GM12878 (cell line): ENCODE measurements at regions not wholly inside any gene's neighbourhood (a gene's known extent, or its start where the extent isn't known, plus 50 kb on each side); places are given as distances from the start of the nearest gene placed in this dataset.

Experiments
- CBFB ChIP-seq: IDR thresholded peaks from 2 replicates; pipeline ENCODE4 v1.6.1; 2016; ENCODE audit warnings: antibody characterized with exemption, low read depth
- JUND ChIP-seq: IDR thresholded peaks from 2 replicates; pipeline ENCODE4 v1.6.1; 2012; ENCODE audit warnings: low read depth, mild to moderate bottlenecking, low read length, improper control_type of control experiment, moderate library complexity
- NFYA ChIP-seq: IDR thresholded peaks from 2 replicates; pipeline ENCODE4 v1.6.1; 2011; ENCODE audit warnings: low read depth, mild to moderate bottlenecking, low read length, improper control_type of control experiment, borderline replicate concordance
- NR2C1 ChIP-seq: fragments of 450-650 bp; IDR thresholded peaks from 2 replicates; pipeline ENCODE4 v1.6.1; 2017; ENCODE audit warnings: antibody characterized with exemption, mild to moderate bottlenecking, moderate library complexity
- PAX8 ChIP-seq: fragments of 450-650 bp; IDR thresholded peaks from 2 replicates; pipeline ENCODE4 v1.6.1; 2017; ENCODE audit warnings: mild to moderate bottlenecking, moderate library complexity
- RELA ChIP-seq: fragments of 450-650 bp; IDR thresholded peaks from 2 replicates; pipeline ENCODE4 v1.8.0; 2014; ENCODE audit warnings: borderline replicate concordance; ENCODE audit not compliant: partially characterized antibody
- SIN3A ChIP-seq: IDR thresholded peaks from 2 replicates; pipeline ENCODE4 v1.6.1; 2012; ENCODE audit warnings: low read depth, low read length, improper control_type of control experiment
- SPI1 ChIP-seq: IDR thresholded peaks from 2 replicates; pipeline ENCODE4 v1.6.1; 2011; ENCODE audit warnings: low read depth, mild to moderate bottlenecking, low read length, moderate library complexity, borderline replicate concordance; ENCODE audit not compliant: insufficient read depth
- USF1 ChIP-seq: IDR thresholded peaks from 2 replicates; pipeline ENCODE4 v1.6.1; 2011; ENCODE audit warnings: borderline replicate concordance, low read depth, mild to moderate bottlenecking, moderate library complexity, mixed read lengths, low read length; ENCODE audit not compliant: insufficient read depth; ENCODE audit errors: extremely low read length
- ZBTB40 ChIP-seq: fragments of 450-650 bp; IDR thresholded peaks from 2 replicates; pipeline ENCODE4 v1.6.1; 2016; ENCODE audit warnings: mild to moderate bottlenecking, moderate library complexity, borderline replicate concordance
- ZNF217 ChIP-seq: fragments of 450-650 bp; IDR thresholded peaks from 2 replicates; pipeline ENCODE4 v1.6.1; 2017; ENCODE audit warnings: antibody characterized with exemption, mild to moderate bottlenecking
- ZNF622 ChIP-seq: fragments of 450-650 bp; IDR thresholded peaks from 2 replicates; pipeline ENCODE4 v1.6.1; 2017; ENCODE audit warnings: mild to moderate bottlenecking, inconsistent platforms
- TF ChIP-seq, protein P1 (sequence below): fragments of 150-350 bp; IDR thresholded peaks from 2 replicates; pipeline ENCODE4 v1.6.1; 2014; ENCODE audit warnings: mild to moderate bottlenecking, low read depth, low read length
- TF ChIP-seq, protein P2 (sequence below): IDR thresholded peaks from 2 replicates; pipeline ENCODE4 v1.6.1; 2011; ENCODE audit warnings: low read depth, low read length, improper control_type of control experiment, borderline replicate concordance
- TF ChIP-seq, protein P3 (sequence below): IDR thresholded peaks from 2 replicates; pipeline ENCODE4 v1.6.1; 2012; ENCODE audit warnings: improper control_type of control experiment, low read depth, low read length; ENCODE audit not compliant: insufficient replicate concordance

GRCh38 chr14:84432676-84433075 lies 1097.3 kb upstream of the FLRT2 start (continued):
- TF ChIP-seq NFYA = no peak
- TF ChIP-seq, protein P1, sequence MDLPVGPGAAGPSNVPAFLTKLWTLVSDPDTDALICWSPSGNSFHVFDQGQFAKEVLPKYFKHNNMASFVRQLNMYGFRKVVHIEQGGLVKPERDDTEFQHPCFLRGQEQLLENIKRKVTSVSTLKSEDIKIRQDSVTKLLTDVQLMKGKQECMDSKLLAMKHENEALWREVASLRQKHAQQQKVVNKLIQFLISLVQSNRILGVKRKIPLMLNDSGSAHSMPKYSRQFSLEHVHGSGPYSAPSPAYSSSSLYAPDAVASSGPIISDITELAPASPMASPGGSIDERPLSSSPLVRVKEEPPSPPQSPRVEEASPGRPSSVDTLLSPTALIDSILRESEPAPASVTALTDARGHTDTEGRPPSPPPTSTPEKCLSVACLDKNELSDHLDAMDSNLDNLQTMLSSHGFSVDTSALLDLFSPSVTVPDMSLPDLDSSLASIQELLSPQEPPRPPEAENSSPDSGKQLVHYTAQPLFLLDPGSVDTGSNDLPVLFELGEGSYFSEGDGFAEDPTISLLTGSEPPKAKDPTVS = no peak
- TF ChIP-seq, protein P2, sequence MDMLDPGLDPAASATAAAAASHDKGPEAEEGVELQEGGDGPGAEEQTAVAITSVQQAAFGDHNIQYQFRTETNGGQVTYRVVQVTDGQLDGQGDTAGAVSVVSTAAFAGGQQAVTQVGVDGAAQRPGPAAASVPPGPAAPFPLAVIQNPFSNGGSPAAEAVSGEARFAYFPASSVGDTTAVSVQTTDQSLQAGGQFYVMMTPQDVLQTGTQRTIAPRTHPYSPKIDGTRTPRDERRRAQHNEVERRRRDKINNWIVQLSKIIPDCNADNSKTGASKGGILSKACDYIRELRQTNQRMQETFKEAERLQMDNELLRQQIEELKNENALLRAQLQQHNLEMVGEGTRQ = no peak
- no peak for TF ChIP-seq SPI1
- no peak for TF ChIP-seq NR2C1
- no peak for TF ChIP-seq PAX8
- no peak for TF ChIP-seq ZNF622
- TF ChIP-seq ZNF217 = no peak
- no peak for TF ChIP-seq CBFB
- no peak for TF ChIP-seq ZBTB40
- TF ChIP-seq JUND = no peak
- TF ChIP-seq SIN3A = no peak
- TF ChIP-seq, protein P3, sequence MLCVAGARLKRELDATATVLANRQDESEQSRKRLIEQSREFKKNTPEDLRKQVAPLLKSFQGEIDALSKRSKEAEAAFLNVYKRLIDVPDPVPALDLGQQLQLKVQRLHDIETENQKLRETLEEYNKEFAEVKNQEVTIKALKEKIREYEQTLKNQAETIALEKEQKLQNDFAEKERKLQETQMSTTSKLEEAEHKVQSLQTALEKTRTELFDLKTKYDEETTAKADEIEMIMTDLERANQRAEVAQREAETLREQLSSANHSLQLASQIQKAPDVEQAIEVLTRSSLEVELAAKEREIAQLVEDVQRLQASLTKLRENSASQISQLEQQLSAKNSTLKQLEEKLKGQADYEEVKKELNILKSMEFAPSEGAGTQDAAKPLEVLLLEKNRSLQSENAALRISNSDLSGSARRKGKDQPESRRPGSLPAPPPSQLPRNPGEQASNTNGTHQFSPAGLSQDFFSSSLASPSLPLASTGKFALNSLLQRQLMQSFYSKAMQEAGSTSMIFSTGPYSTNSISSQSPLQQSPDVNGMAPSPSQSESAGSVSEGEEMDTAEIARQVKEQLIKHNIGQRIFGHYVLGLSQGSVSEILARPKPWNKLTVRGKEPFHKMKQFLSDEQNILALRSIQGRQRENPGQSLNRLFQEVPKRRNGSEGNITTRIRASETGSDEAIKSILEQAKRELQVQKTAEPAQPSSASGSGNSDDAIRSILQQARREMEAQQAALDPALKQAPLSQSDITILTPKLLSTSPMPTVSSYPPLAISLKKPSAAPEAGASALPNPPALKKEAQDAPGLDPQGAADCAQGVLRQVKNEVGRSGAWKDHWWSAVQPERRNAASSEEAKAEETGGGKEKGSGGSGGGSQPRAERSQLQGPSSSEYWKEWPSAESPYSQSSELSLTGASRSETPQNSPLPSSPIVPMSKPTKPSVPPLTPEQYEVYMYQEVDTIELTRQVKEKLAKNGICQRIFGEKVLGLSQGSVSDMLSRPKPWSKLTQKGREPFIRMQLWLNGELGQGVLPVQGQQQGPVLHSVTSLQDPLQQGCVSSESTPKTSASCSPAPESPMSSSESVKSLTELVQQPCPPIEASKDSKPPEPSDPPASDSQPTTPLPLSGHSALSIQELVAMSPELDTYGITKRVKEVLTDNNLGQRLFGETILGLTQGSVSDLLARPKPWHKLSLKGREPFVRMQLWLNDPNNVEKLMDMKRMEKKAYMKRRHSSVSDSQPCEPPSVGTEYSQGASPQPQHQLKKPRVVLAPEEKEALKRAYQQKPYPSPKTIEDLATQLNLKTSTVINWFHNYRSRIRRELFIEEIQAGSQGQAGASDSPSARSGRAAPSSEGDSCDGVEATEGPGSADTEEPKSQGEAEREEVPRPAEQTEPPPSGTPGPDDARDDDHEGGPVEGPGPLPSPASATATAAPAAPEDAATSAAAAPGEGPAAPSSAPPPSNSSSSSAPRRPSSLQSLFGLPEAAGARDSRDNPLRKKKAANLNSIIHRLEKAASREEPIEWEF = no peak
- TF ChIP-seq USF1 = no peak
- TF ChIP-seq RELA = no peak
